A673 (cell line): ENCODE measurements at regions not wholly inside any gene's neighbourhood (a gene's known extent, or its start where the extent isn't known, plus 50 kb on each side); places are given as distances from the start of the nearest gene placed in this dataset.

ENCODE experiments used
- BruUV-seq: library from RNA; stranded (reverse); fragments of 400-500 nt; replicated peaks from 2 replicates; lab custom pipeline; 2021; lab: Mats Ljungman, UMichigan
- CTCF ChIA-PET: fragments of 300-600 bp; sonication (Branson Sonifier 250); formaldehyde crosslinking; loops from one replicate; lab custom pipeline; 2022; ENCODE audit warnings: antibody characterized with exemption; lab: Charles Lee
- POLR2A ChIA-PET: fragments of 300-600 bp; sonication (Branson Sonifier 250); formaldehyde crosslinking; loops from one replicate; lab custom pipeline; 2022; ENCODE audit warnings: antibody characterized with exemption; ENCODE audit not compliant: low non-redundant PET; lab: Charles Lee
- DNase-seq: peaks from one replicate; pipeline ENCODE4 v3.0.0-alpha.2; 2015; ENCODE audit warnings: low spot score
- H3K27ac ChIP-seq: fragments of 200-600 bp; sonication (generic); 2 replicates; pipeline ENCODE4 v1.5.1; 2016; ENCODE audit warnings: mixed run types, low read depth, mild to moderate bottlenecking, mixed read lengths, antibody characterized with exemption, low read length; ENCODE audit not compliant: poor library complexity, severe bottlenecking
- H3K27me3 ChIP-seq: fragments of 200-600 bp; sonication (generic); replicated peaks from 2 replicates; pipeline ENCODE4 v1.6.1; 2017; ENCODE audit warnings: mixed run types, low read depth, mild to moderate bottlenecking, mixed read lengths, antibody characterized with exemption, low read length; ENCODE audit not compliant: insufficient read depth, poor library complexity
- H3K36me3 ChIP-seq: fragments of 200-600 bp; sonication (generic); 2 replicates; pipeline ENCODE4 v1.6.1; 2016; ENCODE audit warnings: mixed run types, mild to moderate bottlenecking, mixed read lengths, antibody characterized with exemption, low read length; ENCODE audit not compliant: insufficient read depth, poor library complexity, severe bottlenecking
- H3K4me1 ChIP-seq: fragments of 200-600 bp; sonication (generic); 2 replicates; pipeline ENCODE4 v1.6.1; 2017; ENCODE audit warnings: mixed run types, mild to moderate bottlenecking, mixed read lengths, antibody characterized with exemption, low read length; ENCODE audit not compliant: insufficient read depth, poor library complexity, severe bottlenecking
- H3K4me3 ChIP-seq: fragments of 200-600 bp; sonication (generic); 2 replicates; pipeline ENCODE4 v1.5.1; 2016; ENCODE audit warnings: low read depth, mixed run types, mild to moderate bottlenecking, mixed read lengths, low read length; ENCODE audit not compliant: poor library complexity, severe bottlenecking
- H3K9me3 ChIP-seq: fragments of 200-600 bp; sonication (generic); 2 replicates; pipeline ENCODE4 v1.6.1; 2016; ENCODE audit warnings: mixed run types, low read depth, mild to moderate bottlenecking, mixed read lengths, antibody characterized with exemption, low read length; ENCODE audit not compliant: poor library complexity, severe bottlenecking
- CTCF ChIP-seq: fragments of 300-800, 200-600 bp; sonication (generic); conservative IDR thresholded peaks from 2 replicates; pipeline ENCODE4 v1.5.1; 2017; ENCODE audit warnings: low read depth, mild to moderate bottlenecking, antibody characterized with exemption, low read length, moderate library complexity, mixed read lengths
- EZH2 ChIP-seq: fragments of 200-600 bp; sonication (generic); IDR thresholded peaks from 2 replicates; pipeline ENCODE4 v1.6.1; 2017; ENCODE audit warnings: borderline replicate concordance, low read depth, mild to moderate bottlenecking, mixed read lengths, antibody characterized with exemption, low read length; ENCODE audit not compliant: poor library complexity, severe bottlenecking
- intact Hi-C: fragments of 100-400 bp; cut with micrococcal nuclease; formaldehyde crosslinking; loops from one replicate; pipeline ENCODE4 v1.10.0; 2022; ENCODE audit not compliant: unreplicated experiment

- intact Hi-C loops, result no loop called here
- peaks cover 5% of the 10 kb centered on the region for H3K27me3 ChIP-seq
- no TSS peak for BruUV-seq
- no peak overlapping the region for H3K27ac ChIP-seq
- no peaks in the 10 kb centered on the region for H3K4me1 ChIP-seq
- H3K9me3 ChIP-seq, result no peaks in the 10 kb centered on the region
- no peaks in the 10 kb centered on the region for H3K36me3 ChIP-seq
- DNase-seq, result no peak
- TF ChIP-seq CTCF, result no peak
- no peak for TF ChIP-seq EZH2
- POLR2A ChIA-PET, result no interaction called here
- CTCF ChIA-PET, result no interaction called here
- no peak overlapping the region for H3K4me3 ChIP-seq
Observed at GRCh38 chr3:168485936-168486335, 390.2 kb upstream of the GOLIM4 start.

GRCh38 chr3:168476360-168476980 is 380.7 kb upstream of the GOLIM4 start:
- Histone ChIP-seq H3K4me1 (no peaks in the 10 kb centered on the region), H3K27ac (no peak overlapping the region), H3K36me3 (no peaks in the 10 kb centered on the region), H3K9me3 (no peaks in the 10 kb centered on the region), H3K4me3 (no peak overlapping the region), H3K27me3 (peaks cover 9% of the 10 kb centered on the region)
- no peak for TF ChIP-seq EZH2
- no peak for TF ChIP-seq CTCF
- no TSS peak for BruUV-seq
- intact Hi-C loops, result no loop called here
- DNase-seq, result no peak
- POLR2A ChIA-PET, result no interaction called here
- CTCF ChIA-PET, result no interaction called here

GRCh38 chr3:168475704-168476103 is 380.0 kb upstream of the GOLIM4 start:
- TF ChIP-seq CTCF, result no peak
- no peak for TF ChIP-seq EZH2
- H3K27ac ChIP-seq, result no peak overlapping the region
- H3K9me3 ChIP-seq, result no peaks in the 10 kb centered on the region
- ChIA-PET CTCF (no interaction called here), POLR2A (no interaction called here)
- peaks cover 9% of the 10 kb centered on the region for H3K27me3 ChIP-seq
- intact Hi-C loops, result no loop called here
- no peak overlapping the region for H3K4me3 ChIP-seq
- no peak for DNase-seq
- no peaks in the 10 kb centered on the region for H3K36me3 ChIP-seq
- H3K4me1 ChIP-seq, result no peaks in the 10 kb centered on the region
- no TSS peak for BruUV-seq
